ENCODE measurements at regions not wholly inside any gene's neighbourhood (a gene's known extent, or its start where the extent isn't known, plus 50 kb on each side); places are given as distances from the start of the nearest gene placed in this dataset.

DNA sequence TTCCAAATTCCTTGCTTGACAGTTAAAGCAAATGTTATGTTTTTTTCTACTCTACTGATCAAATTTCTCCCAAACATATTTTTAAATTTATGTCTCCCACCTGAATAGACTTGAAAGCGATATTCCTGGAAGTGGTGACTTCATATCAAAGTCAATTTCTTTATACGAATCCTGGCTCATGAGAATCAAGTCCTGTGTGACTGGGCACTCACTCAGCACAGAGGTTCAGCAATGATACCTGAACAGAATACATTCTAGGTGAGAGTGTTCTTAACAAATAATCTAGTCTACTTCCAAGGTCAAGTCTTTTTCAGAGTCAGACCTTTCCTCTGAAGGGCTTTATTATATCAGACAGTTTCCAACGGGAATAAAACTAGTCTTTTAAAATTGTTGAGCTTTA is 1070.6 kb downstream of the TRHDE start:
- DNase-seq (ENCODE audit: low spot score): no peak

DNA sequence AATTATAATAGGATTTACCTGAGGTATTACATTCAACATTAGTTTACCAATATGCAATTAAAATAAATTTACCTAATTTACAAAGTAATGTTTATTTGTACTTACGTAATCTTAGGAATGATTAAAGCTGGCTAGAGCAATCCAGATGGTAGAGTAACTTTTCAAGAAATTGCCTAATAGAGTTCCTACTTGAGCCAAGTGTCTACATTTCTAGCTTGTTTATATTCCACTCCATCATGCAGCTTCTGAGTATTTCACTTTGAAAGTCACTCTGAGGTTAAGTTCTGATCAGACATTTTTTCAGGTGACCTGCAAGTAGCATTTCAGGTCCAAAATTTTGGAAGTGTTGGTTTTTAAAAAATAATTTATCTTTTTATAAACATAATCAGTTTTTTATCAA is 1080.7 kb downstream of the TRHDE start:
- no peak for DNase-seq (ENCODE audit: low spot score)

GRCh38 chr12:73361156-73361863 is 1089.1 kb downstream of the TRHDE start:
- DNase-seq (ENCODE audit: low spot score): no peak

DNA sequence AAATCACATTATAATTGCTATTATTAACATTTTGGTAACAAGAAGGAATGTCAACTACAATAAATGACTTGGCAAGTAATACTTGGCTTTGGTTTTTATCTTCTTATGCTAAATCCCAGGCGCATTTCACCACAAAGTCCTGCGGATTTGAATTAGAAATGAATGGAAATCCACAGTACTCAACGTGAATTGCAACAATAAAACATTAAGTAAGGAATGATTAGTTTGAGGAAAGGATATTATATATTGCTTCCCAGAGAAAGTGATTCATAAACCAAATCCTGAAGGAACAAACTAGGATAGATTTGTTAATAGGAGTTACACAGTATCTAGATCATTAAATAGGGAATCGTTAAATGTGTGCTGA is 1089.7 kb downstream of the TRHDE start:
- DNase-seq (ENCODE audit: low spot score): no peak

- no peak for DNase-seq (ENCODE audit: low spot score)
Observed at GRCh38 chr12:73362666-73363065, 1090.5 kb downstream of the TRHDE start.

GRCh38 chr12:73372856-73373255 is 1100.7 kb downstream of the TRHDE start:
- DNase-seq (ENCODE audit: low spot score): no peak

GRCh38 chr12:73374360-73374759 is 1102.2 kb downstream of the TRHDE start:
- DNase-seq (ENCODE audit: low spot score): no peak

DNA sequence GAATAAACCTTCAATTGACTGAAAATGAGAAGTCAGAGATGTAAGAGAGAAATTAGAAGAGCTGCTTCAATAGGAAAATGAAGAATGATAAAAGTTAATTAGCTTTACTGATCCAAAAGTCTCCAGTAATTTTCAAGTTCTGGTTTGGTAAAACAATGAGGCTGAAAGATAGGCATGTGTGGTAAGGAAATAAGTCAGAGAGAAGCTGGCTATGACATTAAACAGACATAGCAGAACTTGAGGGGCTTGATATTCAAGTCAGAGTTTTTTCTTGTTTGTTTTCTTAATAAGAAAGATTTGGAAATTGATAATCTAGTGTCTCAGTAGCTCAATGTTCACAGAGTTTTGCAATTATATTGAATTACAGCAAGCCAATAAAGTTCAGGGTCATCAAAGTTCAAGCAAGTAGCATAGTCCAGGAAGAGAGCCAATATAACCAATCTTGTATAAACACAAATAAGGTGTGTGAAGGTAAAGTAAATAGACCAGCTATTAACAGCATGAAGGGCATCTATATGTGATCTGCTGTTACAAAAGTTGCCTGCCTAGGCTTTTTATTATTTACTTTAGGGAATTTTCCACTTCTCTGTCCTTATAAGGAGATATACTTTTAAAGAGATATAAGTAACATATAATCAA is 1111.5 kb downstream of the TRHDE start:
- no peak for DNase-seq (ENCODE audit: low spot score)

DNA sequence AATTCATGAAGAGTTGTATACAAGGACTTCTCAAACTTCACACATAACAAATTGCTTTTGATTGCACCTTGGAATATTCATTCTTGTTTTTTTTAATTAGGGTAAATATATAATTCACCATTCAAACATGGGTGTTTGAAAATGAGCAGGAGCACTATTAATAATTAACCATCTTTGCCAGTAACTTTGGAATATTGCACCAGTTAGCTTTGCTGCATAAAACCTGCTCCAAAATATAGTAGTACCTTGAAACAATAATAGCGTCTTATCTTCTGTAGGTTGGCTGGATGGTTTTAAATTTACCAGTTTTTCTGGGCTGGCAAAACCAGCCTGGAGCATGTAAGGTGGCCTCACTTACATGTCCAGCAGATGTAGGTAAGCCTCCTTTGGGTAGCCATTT is 1112.4 kb downstream of the TRHDE start:
- DNase-seq (ENCODE audit: low spot score): no peak

DNA sequence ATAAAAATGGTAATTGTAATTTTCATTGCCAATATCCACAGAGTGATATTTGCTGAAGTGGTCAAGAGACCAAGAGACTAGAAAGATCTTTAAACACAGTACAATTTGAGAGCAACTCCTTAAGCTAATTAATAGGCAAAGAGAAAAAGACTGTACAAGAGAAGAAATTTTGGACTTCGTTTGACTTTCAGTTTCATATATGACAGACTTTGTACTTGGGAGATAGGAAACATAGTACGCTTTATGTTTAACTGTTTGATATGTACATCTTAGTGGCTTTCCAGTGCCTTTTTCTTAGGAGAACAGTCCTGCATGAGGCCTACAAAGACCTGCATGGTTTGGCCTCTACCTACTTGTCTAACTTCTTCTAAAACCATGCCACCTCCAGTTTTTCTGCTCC is 1118.1 kb downstream of the TRHDE start:
- DNase-seq (ENCODE audit: low spot score): no peak

DNA sequence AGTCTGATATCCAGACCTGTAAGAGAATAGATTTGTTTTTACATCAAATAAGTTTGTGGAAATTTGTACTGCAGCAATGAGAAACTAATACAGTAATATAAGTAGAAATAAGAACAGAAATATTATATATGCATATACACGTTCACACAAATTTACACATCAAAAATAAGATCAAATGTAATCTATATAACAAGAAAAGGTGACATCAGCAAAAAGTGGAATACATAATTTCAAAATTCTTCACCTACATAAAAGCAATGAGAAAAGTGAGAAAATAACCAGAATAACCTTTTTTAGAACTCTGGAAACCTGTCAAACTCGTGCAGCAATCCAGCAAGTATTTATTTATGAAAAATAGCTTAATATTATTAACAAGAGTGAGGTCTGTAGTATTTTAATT is 1124.6 kb upstream of the ATXN7L3B start:
- no peak for DNase-seq (ENCODE audit: low spot score)

DNA sequence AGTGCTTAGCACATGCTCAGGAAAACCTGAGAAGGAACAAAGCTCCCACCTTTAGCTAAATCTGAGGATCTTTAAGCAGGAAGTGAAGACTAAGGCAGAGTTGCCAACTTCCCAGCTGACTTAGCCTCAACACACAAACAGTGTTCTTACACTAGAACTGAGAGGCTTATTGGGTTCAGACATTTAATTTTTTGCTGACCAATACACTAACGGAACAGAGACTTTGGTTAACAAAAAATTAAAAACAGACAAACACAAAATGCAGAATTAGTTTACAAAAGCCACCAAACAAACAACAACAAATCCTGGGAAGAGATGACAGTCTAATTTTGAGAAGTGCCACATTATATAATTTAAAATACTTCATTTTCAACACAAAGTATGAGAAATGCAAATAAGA is 1123.7 kb upstream of the ATXN7L3B start:
- no peak for DNase-seq (ENCODE audit: low spot score)

DNA sequence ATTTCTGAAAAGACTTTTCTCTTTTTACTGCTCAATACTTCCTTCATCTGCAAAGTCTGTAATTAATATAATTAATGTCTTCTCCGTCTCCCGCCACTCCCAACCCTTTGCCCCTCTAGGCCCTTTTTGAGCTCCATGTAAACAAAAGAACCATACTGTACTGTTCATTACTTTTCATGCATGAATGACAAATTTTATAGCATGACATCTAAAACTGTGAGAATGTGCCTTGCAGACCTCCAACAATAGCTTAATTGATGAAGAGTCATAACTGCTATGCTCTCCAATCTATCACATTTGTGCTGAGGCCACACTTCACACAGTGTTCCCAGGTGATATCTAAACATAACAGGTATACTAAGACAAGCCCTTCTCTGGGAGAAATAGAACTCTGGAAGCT is 1122.7 kb upstream of the ATXN7L3B start:
- no peak for DNase-seq (ENCODE audit: low spot score)

GRCh38 chr12:73418541-73418940 is 1119.1 kb upstream of the ATXN7L3B start:
- DNase-seq (ENCODE audit: low spot score): no peak

DNA sequence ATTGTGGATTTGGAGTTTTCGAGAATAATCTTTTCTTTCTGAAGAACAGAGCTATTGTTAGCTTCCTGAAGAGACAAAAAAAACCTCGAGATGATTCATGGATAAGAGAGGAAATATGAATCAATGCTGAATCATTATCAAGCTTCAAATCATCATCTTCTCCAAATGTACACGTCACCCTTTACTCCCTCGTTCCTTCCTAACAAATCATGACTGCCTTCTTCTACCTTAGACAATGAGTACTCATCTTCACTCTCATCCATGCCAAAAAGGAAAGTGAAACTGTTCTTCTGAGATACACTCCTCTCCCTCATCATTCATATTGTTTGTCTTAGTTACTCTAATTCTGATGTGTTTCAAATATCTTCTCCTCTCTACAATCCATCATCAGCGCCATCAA is 1115.8 kb upstream of the ATXN7L3B start:
- no peak for DNase-seq (ENCODE audit: low spot score)

DNA sequence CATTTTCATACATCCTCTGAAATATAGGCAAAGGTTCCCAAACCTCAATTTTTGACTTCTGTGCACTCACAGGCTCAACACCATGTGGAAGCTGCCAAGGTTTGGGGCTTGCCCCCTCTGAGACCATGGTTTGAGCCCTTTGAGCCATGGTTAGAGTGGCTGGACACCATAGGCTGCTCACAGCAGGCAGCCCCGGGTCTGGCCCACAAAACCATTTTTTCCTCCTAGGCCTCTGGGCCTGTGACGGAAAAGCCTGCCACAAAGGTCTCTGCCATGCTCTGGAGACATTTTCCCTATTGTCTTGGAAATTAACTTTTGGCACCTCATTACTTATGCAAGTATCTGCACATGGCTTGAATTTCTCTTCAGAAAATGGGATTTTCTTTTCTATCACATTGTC is 1113.2 kb upstream of the ATXN7L3B start:
- no peak for DNase-seq (ENCODE audit: low spot score)

GRCh38 chr12:73445658-73446324 is 1091.8 kb upstream of the ATXN7L3B start:
- DNase-seq (ENCODE audit: low spot score): no peak

DNA sequence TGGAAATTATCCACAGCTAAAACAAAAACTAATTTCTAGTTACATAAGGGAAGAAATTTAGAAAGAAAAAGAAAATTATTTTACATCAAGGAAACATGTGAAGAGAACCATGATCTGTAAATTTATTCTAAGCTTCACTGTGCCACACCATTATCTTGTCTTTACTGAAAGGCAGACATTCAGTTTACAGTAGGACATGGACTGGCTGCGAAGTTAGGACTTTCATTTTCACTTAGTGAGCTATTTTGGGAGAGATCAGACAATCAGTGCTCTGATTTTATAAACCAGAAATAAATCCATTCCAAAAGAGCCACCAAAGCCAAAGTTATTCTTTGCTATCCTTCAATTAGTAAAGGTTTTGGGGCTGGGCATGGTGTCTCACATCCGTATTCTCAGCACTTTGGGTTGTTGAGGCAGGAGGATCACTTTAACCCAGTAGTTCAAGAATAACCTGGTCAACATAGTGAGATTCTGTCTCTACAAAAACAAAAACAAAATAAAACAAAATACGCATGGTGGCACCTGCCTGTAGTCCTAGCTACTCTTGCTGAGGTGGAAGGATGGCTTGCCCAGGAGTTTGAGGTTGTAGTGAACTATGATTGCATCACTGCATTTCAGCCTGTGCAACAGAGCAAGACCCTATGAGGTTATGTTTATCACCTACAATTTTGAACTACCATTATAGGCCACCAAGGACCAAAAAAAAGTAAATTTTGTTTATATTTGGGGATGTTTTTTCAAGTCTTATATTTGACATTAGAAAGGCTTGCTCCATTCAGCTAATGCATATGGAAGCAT is 1084.8 kb upstream of the ATXN7L3B start:
- no peak for DNase-seq (ENCODE audit: low spot score)

- DNase-seq (ENCODE audit: low spot score): no peak
Observed at GRCh38 chr12:73460212-73460611, 1077.4 kb upstream of the ATXN7L3B start.

DNA sequence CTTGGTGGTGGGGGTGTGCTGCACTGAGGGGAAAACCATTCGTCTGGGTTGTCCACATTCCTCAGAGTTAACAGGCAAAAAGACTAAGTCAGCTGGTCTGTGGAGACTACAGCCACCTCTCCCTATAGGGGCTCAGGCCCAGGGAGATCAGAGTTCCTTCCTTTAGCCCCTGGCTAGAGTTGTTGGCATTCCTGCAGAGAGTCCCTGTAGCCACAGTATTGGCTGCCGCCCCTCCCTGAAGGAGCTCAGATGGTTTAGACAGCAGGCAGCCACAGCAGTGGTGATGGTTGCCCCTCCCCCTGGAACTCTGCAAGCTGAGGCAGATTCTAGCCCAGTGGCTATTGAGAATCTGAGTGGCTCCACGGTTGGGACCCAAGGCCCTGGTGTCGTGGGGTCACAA is 1072.5 kb upstream of the ATXN7L3B start:
- DNase-seq (ENCODE audit: low spot score): no peak

DNA sequence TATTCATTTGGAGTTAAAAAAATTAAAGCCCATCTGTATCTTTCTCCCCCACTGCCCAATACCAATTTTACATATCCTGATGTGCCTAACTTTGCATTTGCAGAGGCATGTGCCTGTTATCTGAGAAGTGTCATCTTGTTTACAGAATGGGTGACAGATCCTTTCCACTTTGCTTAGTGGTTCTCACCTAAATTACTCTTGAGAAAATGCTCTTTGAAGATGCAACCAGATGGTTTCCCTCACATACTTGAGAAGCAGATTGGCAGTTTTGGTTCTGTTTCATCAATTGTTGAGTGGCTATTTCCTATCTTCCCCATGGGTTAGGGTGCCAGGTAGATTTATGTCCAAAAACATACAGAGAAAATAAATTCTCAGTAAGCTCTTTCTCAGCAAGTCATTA is 1051.4 kb upstream of the ATXN7L3B start:
- no peak for DNase-seq (ENCODE audit: low spot score)

GRCh38 chr12:73506611-73507010 is 1031.0 kb upstream of the ATXN7L3B start:
- DNase-seq (ENCODE audit: low spot score): no peak

GRCh38 chr12:73514672-73515071 is 1023.0 kb upstream of the ATXN7L3B start:
- DNase-seq (ENCODE audit: low spot score): no peak
